ENCODE measurements at regions not wholly inside any gene's neighbourhood (a gene's known extent, or its start where the extent isn't known, plus 50 kb on each side); places are given as distances from the start of the nearest gene placed in this dataset.

DNA sequence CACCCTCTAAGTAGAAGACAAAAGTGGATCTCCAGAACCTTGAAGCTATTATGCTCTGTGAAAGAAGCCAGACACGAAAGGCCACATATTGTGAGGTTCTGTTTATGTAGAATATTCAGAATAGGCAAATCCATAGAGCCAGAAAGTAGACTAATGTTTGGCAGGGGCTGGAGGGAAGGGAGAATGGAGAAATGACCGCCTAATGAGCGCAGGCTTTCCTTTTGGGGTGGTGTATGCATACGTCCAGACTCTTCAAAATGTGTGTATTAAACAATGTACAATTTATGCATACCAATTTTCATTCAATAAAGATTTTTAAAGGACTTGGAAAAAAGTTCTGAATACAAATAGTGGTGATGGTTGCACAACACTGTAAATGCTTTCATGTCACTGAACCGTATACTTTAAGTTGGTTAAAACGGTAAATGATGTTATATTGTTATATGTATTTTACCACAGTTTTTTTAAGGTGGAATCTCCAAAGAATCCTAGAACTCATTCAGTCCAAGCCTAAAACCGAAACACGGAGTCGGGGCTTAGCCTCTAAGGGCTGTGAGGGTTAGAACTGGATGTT, 397.4 kb downstream of the SOX9 start:
- Histone ChIP-seq H3K79me2 (ENCODE audit: low read length) (peaks cover 96% of the 10 kb centered on the region), H3K9ac (ENCODE audit: low read length) (no peak overlapping the region), H4K20me1 (ENCODE audit: insufficient read depth, low read length) (no peaks in the 10 kb centered on the region), H2AFZ (ENCODE audit: low read length) (no peak overlapping the region), H3K4me1 (ENCODE audit: low read length) (peaks cover 13% of the 10 kb centered on the region), H3K4me3 (ENCODE audit: low read length) (no peak overlapping the region), H3K27me3 (replicated peaks; ENCODE audit: insufficient read depth, low read length) (no peaks in the 10 kb centered on the region), H3K4me2 (ENCODE audit: low read depth, low read length) (no peak overlapping the region), H3K27ac (ENCODE audit: low read length) (no peak overlapping the region), H3K36me3 (replicated peaks; ENCODE audit: insufficient read depth, low read length) (no peaks in the 10 kb centered on the region), H3K9me3 (replicated peaks; ENCODE audit: insufficient read depth, low read length) (no peaks in the 10 kb centered on the region), H3K9me2 (replicated peaks; ENCODE audit: insufficient read depth, low read length) (no peaks in the 10 kb centered on the region), H3F3A (ENCODE audit: insufficient read depth, low read length) (0 out of 2 replicates have a peak, but pooled peaks cover 1% of the 10 kb centered on the region)
- TF ChIP-seq CTCF (IDR thresholded peaks at IDR 0.05; ENCODE audit: low read length) (no peak), EZH2 (optimal IDR thresholded peaks at IDR 0.05; ENCODE audit: low read depth, low read length) (no peak), EZH2phosphoT487 (IDR thresholded peaks at IDR 0.05; ENCODE audit: low read length) (no peak)
- no peak for DNase-seq

DNA sequence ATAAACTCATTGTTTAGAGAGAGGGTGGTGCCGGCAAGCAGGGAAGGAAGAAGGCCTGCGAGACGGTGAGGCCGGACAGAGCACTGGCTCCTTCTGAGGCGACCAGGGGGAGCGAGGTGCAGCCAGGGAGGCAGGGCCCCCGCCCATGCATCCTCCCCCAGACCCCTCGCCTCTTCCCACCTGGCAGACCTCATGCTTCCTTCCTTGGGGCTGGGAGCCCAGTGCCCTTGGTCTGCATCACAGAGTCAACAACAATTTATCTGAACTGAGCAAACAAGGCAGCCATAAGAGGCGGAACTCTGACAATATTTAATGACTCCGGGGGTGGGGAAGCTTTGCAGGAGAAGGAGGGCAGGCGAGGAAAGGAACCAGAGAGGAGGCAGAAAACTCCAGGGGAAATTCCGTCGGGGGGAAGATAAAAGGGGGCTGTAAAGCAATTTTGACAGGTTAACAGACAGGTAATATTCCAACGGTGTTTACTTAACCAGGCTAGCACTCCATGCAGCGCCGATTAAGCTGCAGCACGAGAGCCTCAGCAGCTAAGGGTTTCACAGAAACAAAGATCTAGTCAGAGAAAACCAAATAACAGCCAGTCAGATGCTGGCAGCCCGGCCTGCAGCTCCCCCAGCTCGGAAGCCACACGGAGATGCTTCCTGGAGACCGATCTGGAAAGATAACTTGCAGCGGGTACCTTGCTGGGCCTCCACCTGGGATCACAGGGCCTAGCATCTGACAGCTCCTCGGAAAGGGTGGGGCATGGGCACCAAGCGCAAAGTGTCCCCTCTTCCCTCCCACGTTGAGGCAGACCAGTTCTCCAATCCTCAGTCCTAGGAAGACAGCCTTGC, 398.2 kb downstream of the SOX9 start:
- Histone ChIP-seq H3K27me3 (replicated peaks; ENCODE audit: insufficient read depth, low read length) (no peaks in the 10 kb centered on the region), H3K4me2 (ENCODE audit: low read depth, low read length) (no peak overlapping the region), H3K9me3 (replicated peaks; ENCODE audit: insufficient read depth, low read length) (no peaks in the 10 kb centered on the region), H3K79me2 (ENCODE audit: low read length) (peaks cover 99% of the 10 kb centered on the region), H2AFZ (ENCODE audit: low read length) (no peak overlapping the region), H4K20me1 (ENCODE audit: insufficient read depth, low read length) (no peaks in the 10 kb centered on the region), H3K27ac (ENCODE audit: low read length) (no peak overlapping the region), H3F3A (ENCODE audit: insufficient read depth, low read length) (peaks cover 5% of the 10 kb centered on the region; the same call in 1 of the 2 replicates), H3K9me2 (replicated peaks; ENCODE audit: insufficient read depth, low read length) (no peaks in the 10 kb centered on the region), H3K4me1 (ENCODE audit: low read length) (peaks cover 13% of the 10 kb centered on the region), H3K9ac (ENCODE audit: low read length) (no peak overlapping the region), H3K36me3 (replicated peaks; ENCODE audit: insufficient read depth, low read length) (no peaks in the 10 kb centered on the region), H3K4me3 (ENCODE audit: low read length) (no peak overlapping the region)
- TF ChIP-seq CTCF (IDR thresholded peaks at IDR 0.05; ENCODE audit: low read length) (no peak), EZH2 (optimal IDR thresholded peaks at IDR 0.05; ENCODE audit: low read depth, low read length) (no peak), EZH2phosphoT487 (IDR thresholded peaks at IDR 0.05; ENCODE audit: low read length) (no peak)
- no peak for DNase-seq

- no peaks in the 10 kb centered on the region for H3K36me3 ChIP-seq (replicated peaks; ENCODE audit: insufficient read depth, low read length)
- H2AFZ ChIP-seq (ENCODE audit: low read length), result no peak overlapping the region
- H3K9me3 ChIP-seq (replicated peaks; ENCODE audit: insufficient read depth, low read length), result no peaks in the 10 kb centered on the region
- H3K9ac ChIP-seq (ENCODE audit: low read length), result no peak overlapping the region
- peaks cover 97% of the 10 kb centered on the region for H3K79me2 ChIP-seq (ENCODE audit: low read length)
- H3K27me3 ChIP-seq (replicated peaks; ENCODE audit: insufficient read depth, low read length), result no peaks in the 10 kb centered on the region
- H3K4me2 ChIP-seq (ENCODE audit: low read depth, low read length), result no peak overlapping the region
- H3K27ac ChIP-seq (ENCODE audit: low read length), result no peak overlapping the region
- no peaks in the 10 kb centered on the region for H4K20me1 ChIP-seq (ENCODE audit: insufficient read depth, low read length)
- DNase-seq, result no peak
- TF ChIP-seq EZH2 (optimal IDR thresholded peaks at IDR 0.05; ENCODE audit: low read depth, low read length) (no peak), CTCF (IDR thresholded peaks at IDR 0.05; ENCODE audit: low read length) (no peak), EZH2phosphoT487 (IDR thresholded peaks at IDR 0.05; ENCODE audit: low read length) (no peak)
- H3K9me2 ChIP-seq (replicated peaks; ENCODE audit: insufficient read depth, low read length), result no peaks in the 10 kb centered on the region
- H3F3A ChIP-seq (ENCODE audit: insufficient read depth, low read length), result peaks cover 5% of the 10 kb centered on the region; the same call in 1 of the 2 replicates
- H3K4me1 ChIP-seq (ENCODE audit: low read length), result peaks cover 13% of the 10 kb centered on the region
- H3K4me3 ChIP-seq (ENCODE audit: low read length), result no peak overlapping the region
These were observed 398.7 kb downstream of the SOX9 start for GRCh38 chr17:72519598-72519936.
